ENCODE measurements at regions not wholly inside any gene's neighbourhood (a gene's known extent, or its start where the extent isn't known, plus 50 kb on each side); places are given as distances from the start of the nearest gene placed in this dataset.
"Not testable (repeated sequence)": the region's sequence is repeated elsewhere in the genome, so short reads cannot be mapped to it uniquely, and the experiment has no call there.

DNA sequence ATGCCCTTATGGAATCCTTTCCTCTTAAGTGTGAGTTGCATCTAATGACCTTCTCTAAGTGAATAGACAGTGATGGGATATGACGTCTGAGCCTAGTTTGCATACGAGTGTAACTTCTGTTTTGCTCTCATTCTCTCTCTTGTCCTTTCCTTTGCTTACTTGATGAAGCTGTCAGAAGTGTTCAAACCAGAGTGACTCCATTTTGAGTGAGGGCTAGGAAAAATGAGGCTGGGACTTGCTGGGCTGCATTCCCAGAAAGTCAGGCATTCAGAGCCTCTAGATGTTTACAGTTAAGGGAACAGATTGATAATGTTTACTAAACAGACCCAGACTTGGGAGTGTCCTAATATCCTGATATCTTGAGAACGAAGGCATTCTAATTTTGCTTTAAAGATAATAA is 311.2 kb upstream of the SOX4 start:
- not testable (repeated sequence) for H3K4me3 Mint-ChIP-seq; H3K36me3 Mint-ChIP-seq; H3K4me1 Mint-ChIP-seq; ATAC-seq (replicated peaks); H3K27ac Mint-ChIP-seq; H3K9me3 Mint-ChIP-seq; H3K27me3 Mint-ChIP-seq; DNase-seq

DNA sequence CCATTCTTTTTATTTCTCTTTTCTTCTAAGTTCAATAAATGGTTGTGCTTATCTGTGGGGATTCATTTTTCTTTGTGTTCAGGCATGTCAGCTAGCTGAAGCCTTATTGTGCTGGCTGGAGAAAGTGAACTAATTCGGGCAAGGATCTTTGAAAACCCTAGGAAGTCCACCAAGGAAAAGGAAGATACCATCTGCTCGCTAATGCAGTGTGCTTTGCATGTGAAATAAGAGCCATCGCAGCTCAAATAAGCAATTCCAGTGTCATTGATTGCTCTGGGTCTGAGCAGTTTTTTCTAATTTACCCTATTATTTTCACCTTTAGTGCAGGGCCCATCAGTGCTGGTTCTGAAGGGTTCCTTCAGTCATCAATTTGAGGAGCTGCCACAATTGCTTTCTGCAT is 309.4 kb upstream of the SOX4 start:
- peaks cover 0 to 1% of the 10 kb centered on the region in 2 donors for H3K4me1 Mint-ChIP-seq
- ATAC-seq (replicated peaks) (no peak), DNase-seq (no peak)
- H3K9me3 Mint-ChIP-seq: peaks cover 0 to 1% of the 10 kb centered on the region in 2 donors
- H3K36me3 Mint-ChIP-seq: no peaks in the 10 kb centered on the region
- H3K27me3 Mint-ChIP-seq: peaks cover 6 to 7% of the 10 kb centered on the region in 2 donors
- no peak overlapping the region for H3K27ac Mint-ChIP-seq
- H3K4me3 Mint-ChIP-seq: no peak overlapping the region

DNA sequence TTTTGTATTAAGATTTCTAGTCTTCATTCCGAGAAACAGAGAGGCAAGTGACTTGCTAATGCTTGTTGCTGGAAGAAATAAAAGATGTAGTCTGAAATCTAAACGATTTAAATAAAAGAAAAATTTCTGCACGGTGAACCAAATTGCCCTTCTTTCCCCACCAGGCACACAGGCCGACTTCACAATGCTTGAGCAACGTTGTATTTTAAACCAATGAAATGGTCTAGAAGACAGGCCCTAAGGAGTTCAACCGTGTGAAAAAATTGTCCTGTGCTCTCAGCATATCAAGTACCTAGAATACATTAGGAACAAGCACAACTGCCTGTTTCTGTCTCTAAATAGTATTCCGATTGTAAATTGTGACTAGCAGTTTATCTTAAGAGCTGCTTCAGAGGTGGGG is 308.8 kb upstream of the SOX4 start:
- Mint-ChIP-seq H3K4me1 (peaks cover 0 to 1% of the 10 kb centered on the region in 2 donors), H3K27ac (no peak overlapping the region), H3K4me3 (no peak overlapping the region), H3K36me3 (no peaks in the 10 kb centered on the region), H3K9me3 (peaks cover 0 to 1% of the 10 kb centered on the region in 2 donors), H3K27me3 (peaks cover 6 to 7% of the 10 kb centered on the region in 2 donors)
- DNase-seq (no peak), ATAC-seq (replicated peaks) (no peak)

DNA sequence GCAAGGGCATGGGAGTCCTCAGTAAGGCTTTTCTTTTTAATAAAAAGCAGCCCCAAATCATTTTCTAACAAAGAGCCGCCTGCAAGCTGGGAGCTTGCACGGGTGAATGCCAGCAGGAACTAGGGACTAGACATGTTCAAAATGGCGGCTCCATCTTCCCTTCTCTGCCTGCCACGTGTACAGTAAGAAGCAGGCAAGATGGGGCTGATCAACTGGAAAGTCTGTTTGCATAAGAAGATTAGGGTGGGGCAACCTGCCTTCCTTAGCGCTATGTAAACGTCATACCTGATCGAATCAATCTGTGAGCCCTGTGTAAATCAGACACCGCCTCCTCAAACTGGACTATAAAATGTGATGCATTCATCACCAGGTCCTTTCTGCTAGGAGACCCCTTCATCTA is 299.4 kb upstream of the SOX4 start:
- Mint-ChIP-seq H3K4me3 (no peak overlapping the region), H3K36me3 (no peaks in the 10 kb centered on the region), H3K27ac (no peak overlapping the region), H3K9me3 (no peaks in the 10 kb centered on the region), H3K4me1 (no peaks in the 10 kb centered on the region), H3K27me3 (peaks cover 8 to 11% of the 10 kb centered on the region in 2 donors)
- DNase-seq (no peak), ATAC-seq (replicated peaks) (no peak)

DNA sequence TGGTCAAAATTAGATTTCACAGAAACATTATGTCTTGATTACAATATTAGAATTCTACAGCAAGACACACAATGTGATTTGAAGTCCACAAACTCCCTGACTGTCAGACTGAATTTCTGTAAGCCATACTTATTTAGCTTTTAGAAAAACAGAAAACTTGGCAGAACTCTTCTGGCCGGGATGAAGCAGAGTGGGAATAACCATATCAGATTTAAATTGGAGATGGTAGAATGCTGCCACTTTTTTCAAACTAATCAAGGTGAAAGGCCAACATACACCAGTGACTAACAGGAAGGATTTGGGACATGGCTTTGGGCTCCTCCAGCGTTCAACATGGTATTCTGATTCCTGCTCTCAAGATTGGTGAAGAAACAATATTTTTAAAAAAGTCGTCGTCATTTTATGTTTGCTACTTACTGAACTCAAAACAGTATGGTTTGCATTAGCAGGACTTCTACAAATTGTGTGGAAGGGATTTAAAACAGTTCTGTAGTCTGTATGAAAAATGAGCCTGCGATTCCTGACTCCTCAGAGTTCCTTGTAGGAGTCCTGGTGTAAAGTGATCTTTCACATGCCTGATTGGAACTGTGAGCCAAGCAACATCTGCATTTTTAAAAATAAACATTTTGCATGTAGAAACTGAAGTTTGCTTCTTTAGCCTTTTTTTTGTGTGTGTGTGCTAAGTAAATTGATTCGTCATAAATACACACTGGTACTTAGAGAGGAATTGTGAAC is 297.9 kb upstream of the SOX4 start:
- H3K27me3 Mint-ChIP-seq: peaks cover 8 to 11% of the 10 kb centered on the region in 2 donors
- no peaks in the 10 kb centered on the region for H3K4me1 Mint-ChIP-seq
- H3K4me3 Mint-ChIP-seq: no peak overlapping the region
- H3K36me3 Mint-ChIP-seq: no peaks in the 10 kb centered on the region
- peaks cover 0 to 1% of the 10 kb centered on the region in 2 donors for H3K9me3 Mint-ChIP-seq
- DNase-seq: no peak
- ATAC-seq (replicated peaks): no peak
- no peak overlapping the region for H3K27ac Mint-ChIP-seq

DNA sequence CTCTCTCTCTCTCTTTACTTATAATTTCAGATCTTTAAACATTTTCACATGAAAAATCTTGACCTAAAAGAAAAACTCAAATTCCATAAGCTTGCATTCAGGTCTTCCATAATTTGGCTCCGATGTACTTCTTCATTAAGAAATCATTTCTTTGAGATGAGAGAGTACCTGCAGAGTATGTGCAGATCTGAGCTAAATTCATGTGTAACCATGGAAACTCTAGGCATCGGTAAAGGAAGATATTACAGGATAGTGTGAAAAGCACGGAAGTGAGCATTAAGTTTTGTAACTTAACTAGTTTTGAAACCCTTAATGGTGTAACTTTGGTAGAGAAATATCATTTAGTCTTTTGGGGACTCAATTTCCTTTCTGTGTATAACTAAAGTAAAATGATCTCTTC is 295.9 kb upstream of the SOX4 start:
- no peak overlapping the region for H3K4me3 Mint-ChIP-seq
- peaks cover 5 to 8% of the 10 kb centered on the region in 2 donors for H3K9me3 Mint-ChIP-seq
- H3K4me1 Mint-ChIP-seq: no peaks in the 10 kb centered on the region
- ATAC-seq (replicated peaks) (no peak), DNase-seq (no peak)
- no peaks in the 10 kb centered on the region for H3K36me3 Mint-ChIP-seq
- peaks cover 8 to 11% of the 10 kb centered on the region in 2 donors for H3K27me3 Mint-ChIP-seq
- no peak overlapping the region for H3K27ac Mint-ChIP-seq

DNA sequence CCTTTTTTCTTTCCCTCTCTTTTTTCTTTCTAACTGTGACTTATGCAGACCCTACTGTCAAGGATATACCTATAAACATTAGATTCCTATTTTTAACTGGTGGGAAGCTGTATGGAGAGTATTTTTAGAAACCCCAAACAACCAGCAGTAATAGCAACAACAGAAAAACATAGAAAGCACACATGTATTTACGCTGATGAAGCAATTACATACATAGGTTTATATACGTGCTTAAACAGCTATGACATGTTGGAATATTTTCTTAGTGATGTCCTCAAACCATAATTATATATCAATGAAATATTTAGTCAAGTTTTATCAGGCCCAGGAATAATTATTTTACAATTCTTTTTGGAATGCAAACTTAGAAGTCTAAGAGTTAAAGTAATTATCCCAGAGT is 294.3 kb upstream of the SOX4 start:
- DNase-seq: no peak
- H3K4me3 Mint-ChIP-seq: no peak overlapping the region

DNA sequence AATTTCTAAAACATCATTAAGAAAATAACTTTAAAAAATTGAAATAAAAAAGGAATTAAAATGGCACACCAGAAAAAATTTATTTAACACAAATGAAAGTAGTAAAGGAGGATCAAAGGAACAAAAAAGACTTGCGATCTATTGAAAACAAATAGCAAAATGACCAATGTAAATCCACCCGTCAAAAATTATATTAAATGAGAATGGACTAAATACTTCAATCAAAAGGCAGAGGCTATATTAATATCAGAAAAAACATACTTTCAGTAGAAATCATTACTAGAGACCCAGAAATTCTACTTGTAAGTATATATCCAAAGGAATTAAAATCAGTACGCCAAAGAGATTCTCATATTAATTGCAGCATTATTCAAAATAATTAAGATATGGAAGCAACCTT is 293.1 kb upstream of the SOX4 start:
- Mint-ChIP-seq H3K9me3 (peaks cover 5 to 9% of the 10 kb centered on the region in 2 donors), H3K27ac (no peak overlapping the region), H3K4me3 (no peak overlapping the region), H3K4me1 (no peaks in the 10 kb centered on the region), H3K27me3 (peaks cover 8 to 11% of the 10 kb centered on the region in 2 donors), H3K36me3 (no peaks in the 10 kb centered on the region)
- ATAC-seq (replicated peaks) (no peak), DNase-seq (no peak)

More for the DNA sequence above, 294.3 kb upstream of the SOX4 start:
- H3K36me3 Mint-ChIP-seq: no peaks in the 10 kb centered on the region
- H3K27me3 Mint-ChIP-seq: peaks cover 8 to 11% of the 10 kb centered on the region in 2 donors
- H3K4me1 Mint-ChIP-seq: no peaks in the 10 kb centered on the region
- ATAC-seq (replicated peaks): no peak
- no peak overlapping the region for H3K27ac Mint-ChIP-seq
- peaks cover 5 to 9% of the 10 kb centered on the region in 2 donors for H3K9me3 Mint-ChIP-seq

DNA sequence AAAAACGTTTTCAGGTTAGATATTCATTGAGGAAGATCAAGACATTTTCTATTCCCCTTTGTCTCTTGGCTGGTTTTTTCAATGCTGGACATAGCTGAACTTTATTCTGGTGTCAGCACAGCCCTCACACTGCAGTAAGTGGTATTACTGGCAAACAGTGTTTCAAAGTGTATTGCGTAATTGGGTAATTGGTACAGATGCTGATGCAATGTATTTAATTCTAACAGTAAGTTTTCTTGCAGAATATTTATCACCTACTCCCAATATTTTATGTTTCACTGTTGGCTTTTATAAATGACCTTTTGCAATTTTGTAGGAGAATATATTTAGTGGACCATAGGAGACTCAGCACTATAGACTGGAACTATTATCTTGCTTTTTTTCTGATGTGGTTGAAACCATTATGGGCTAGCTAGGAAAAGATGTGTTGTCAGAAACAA is 287.6 kb upstream of the SOX4 start:
- Mint-ChIP-seq H3K36me3 (no peaks in the 10 kb centered on the region), H3K4me1 (no peaks in the 10 kb centered on the region), H3K9me3 (peaks cover 5 to 6% of the 10 kb centered on the region in 2 donors), H3K27ac (no peak overlapping the region), H3K27me3 (peaks cover 0 to 9% of the 10 kb centered on the region in 2 donors), H3K4me3 (no peak overlapping the region)
- ATAC-seq (replicated peaks) (no peak), DNase-seq (no peak)

DNA sequence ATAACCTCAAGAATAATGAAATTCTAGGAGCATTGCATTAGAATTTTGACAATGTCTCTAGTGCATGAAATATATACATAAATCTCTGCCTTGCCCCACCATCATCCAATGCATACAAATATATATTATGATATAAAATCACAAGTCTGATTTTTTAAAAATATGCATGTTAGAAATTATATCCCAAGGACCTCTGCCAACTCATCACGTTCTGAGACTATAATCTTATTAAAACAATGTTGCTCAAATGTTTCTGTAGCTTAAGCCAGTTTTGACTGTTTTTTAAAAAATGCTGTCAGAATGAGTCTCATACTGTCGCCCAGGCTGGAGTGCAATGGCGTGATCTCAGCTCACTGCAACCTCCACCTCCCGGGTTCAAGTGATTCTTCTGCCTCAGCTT is 287.0 kb upstream of the SOX4 start:
- DNase-seq (no peak), ATAC-seq (replicated peaks) (no peak)
- Mint-ChIP-seq H3K4me1 (no peaks in the 10 kb centered on the region), H3K9me3 (peaks cover 5% of the 10 kb centered on the region in 2 donors), H3K4me3 (no peak overlapping the region), H3K27ac (no peak overlapping the region), H3K27me3 (peaks cover 0 to 9% of the 10 kb centered on the region in 2 donors), H3K36me3 (no peaks in the 10 kb centered on the region)

DNA sequence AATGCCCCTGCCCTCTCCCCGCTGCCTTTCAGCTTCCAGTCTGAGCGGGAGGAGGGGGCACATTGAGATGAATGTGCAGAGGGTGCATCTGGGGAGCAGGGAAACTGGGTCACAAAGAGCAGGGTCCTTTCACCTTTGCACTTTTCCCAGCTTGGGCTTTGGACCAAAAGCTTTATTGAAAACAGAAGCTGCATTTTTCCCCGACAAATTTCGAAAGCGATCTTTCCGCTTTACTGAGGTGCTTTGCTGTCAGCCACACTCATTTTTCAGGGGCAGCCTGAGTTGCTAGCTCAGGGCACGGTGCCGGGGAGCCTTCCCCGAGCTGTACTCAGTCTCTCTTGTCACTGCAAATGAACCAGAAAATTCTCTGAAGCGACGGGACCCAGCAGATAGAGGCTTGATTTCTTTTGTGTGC is 283.7 kb upstream of the SOX4 start:
- H3K4me3 Mint-ChIP-seq: no peak overlapping the region
- ATAC-seq (replicated peaks) (no peak), DNase-seq (no peak)
- no peaks in the 10 kb centered on the region for H3K9me3 Mint-ChIP-seq
- H3K36me3 Mint-ChIP-seq: no peaks in the 10 kb centered on the region
- H3K27me3 Mint-ChIP-seq: peaks cover 0 to 9% of the 10 kb centered on the region in 2 donors
- no peaks in the 10 kb centered on the region for H3K4me1 Mint-ChIP-seq
- H3K27ac Mint-ChIP-seq: no peak overlapping the region

DNA sequence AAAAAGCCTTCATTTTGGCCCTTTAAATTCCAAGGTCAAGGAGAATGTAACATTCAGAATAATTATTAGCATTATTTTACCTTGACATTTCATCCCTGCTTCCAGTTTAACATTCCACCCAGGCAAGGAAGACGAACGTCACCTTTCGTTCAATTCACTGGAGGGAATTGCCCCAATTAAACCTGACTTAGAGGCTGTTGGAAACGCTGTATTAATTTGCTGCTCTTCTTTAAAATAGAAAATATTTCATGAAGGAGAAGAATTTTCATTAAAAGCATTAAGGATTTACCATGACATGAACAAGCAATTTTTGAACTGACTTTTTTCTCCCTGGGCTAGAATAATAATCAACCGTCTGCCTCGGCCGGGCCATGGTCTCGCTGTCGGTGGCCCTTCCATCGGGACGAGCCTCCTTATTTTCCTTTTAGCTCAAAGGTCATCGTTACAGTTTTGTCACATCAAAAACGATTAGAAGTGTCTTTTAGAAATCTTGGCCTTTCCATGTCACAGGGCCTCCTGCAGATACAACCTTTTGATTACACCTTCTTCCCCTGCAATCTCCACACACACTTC is 282.9 kb upstream of the SOX4 start:
- Mint-ChIP-seq H3K36me3 (no peaks in the 10 kb centered on the region), H3K27ac (no peak overlapping the region), H3K4me3 (no peak overlapping the region), H3K4me1 (no peaks in the 10 kb centered on the region), H3K27me3 (peaks cover 0 to 9% of the 10 kb centered on the region in 2 donors), H3K9me3 (no peaks in the 10 kb centered on the region)
- ATAC-seq (replicated peaks) (no peak), DNase-seq (no peak)

DNA sequence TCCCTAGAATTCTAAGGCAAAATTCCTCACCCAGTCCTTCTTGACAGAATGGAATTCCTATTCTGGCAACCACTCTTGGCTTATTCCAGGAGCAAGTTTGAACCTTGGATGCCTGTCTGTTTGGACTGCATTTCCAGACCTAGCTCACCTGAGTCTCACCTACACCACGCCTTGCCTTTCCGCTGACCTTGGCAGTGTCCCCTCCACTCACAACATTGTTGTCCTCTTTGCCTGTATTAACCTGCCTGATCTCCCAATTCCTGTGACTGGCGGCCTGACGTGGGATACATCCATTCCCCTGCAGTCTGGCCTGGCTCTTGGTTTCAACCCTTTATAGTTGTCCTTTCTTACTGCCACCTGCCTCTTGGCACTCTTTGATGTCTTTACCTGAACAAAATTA is 281.4 kb upstream of the SOX4 start:
- H3K9me3 Mint-ChIP-seq: no peaks in the 10 kb centered on the region
- H3K36me3 Mint-ChIP-seq: no peaks in the 10 kb centered on the region
- H3K4me1 Mint-ChIP-seq: no peaks in the 10 kb centered on the region
- no peak for DNase-seq
- H3K27ac Mint-ChIP-seq: no peak overlapping the region
- ATAC-seq (replicated peaks): no peak
- no peak overlapping the region for H3K4me3 Mint-ChIP-seq
- peaks cover 0 to 9% of the 10 kb centered on the region in 2 donors for H3K27me3 Mint-ChIP-seq

DNA sequence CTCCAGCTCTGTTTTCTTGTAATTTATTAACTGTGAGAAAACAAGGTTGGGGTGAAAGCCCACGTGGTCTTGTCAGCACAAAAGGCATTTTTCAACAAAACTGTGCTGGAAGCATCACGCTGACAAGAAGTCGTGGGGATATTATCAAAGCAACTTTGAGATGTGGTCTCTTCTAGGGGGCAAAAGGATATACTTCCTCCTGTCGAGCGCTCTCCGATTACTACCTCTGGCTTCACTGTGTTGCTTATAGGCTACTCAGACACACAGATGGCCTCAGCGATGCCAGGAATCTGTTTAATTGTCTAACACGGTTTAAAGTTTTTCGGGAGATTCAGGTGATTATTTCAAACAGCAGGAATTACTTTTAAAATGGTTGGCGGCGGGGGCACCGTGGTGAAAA is 275.9 kb upstream of the SOX4 start:
- ATAC-seq (replicated peaks): no peak
- Mint-ChIP-seq H3K27ac (no peak overlapping the region), H3K4me1 (no peaks in the 10 kb centered on the region), H3K9me3 (peaks cover 4 to 12% of the 10 kb centered on the region in 2 donors), H3K36me3 (no peaks in the 10 kb centered on the region), H3K4me3 (no peak overlapping the region), H3K27me3 (no peaks in the 10 kb centered on the region)
- DNase-seq: no peak

DNA sequence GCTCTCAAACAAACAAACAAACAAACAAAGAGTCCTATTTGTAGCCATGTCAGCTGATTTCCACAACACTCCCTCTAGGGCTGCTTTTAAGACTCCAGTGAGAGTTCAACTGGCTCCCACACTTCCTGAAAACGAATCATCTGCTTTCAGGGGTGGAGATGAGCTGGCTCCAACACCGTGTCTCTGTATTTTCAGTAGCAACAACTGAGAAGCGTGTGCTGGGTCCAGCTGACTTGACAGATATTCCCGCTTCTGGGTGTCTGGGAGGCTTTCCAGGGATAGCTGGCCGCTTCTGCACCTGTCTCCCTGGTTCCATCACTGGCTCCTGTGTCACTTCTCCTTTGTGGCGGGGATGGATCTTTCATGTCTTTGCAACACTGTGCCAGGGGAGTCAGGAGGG is 272.5 kb upstream of the SOX4 start:
- no peaks in the 10 kb centered on the region for H3K4me1 Mint-ChIP-seq
- no peaks in the 10 kb centered on the region for H3K27me3 Mint-ChIP-seq
- DNase-seq (no peak), ATAC-seq (replicated peaks) (no peak)
- no peak overlapping the region for H3K4me3 Mint-ChIP-seq
- no peaks in the 10 kb centered on the region for H3K36me3 Mint-ChIP-seq
- H3K9me3 Mint-ChIP-seq: peaks cover 4 to 12% of the 10 kb centered on the region in 2 donors
- no peak overlapping the region for H3K27ac Mint-ChIP-seq
